ENCODE measurements at regions not wholly inside any gene's neighbourhood (a gene's known extent, or its start where the extent isn't known, plus 50 kb on each side); places are given as distances from the start of the nearest gene placed in this dataset.

- no peak for DNase-seq
Observed at GRCh38 chr5:73337586-73338255, 110.9 kb downstream of the FOXD1 start.

- no peak for DNase-seq
Observed at GRCh38 chr5:73336366-73336765, 112.2 kb downstream of the FOXD1 start.

- no peak for DNase-seq
Observed at GRCh38 chr5:73333944-73334703, 114.5 kb downstream of the FOXD1 start.

- no peak for DNase-seq
Observed at GRCh38 chr5:73330613-73331012, 118.0 kb downstream of the FOXD1 start.

GRCh38 chr5:73328640-73329039 is 119.9 kb downstream of the FOXD1 start:
- no peak for DNase-seq

GRCh38 chr5:73327908-73328455 is 120.6 kb downstream of the FOXD1 start:
- no peak for DNase-seq

GRCh38 chr5:73325546-73325945 is 123.0 kb downstream of the FOXD1 start:
- no peak for DNase-seq

- no peak for DNase-seq
Observed at GRCh38 chr5:73323466-73323865, 125.1 kb downstream of the FOXD1 start.

GRCh38 chr5:73322437-73323076 is 126.0 kb downstream of the FOXD1 start:
- DNase-seq, result no peak

GRCh38 chr5:73321757-73322436 is 126.7 kb downstream of the FOXD1 start:
- DNase-seq, result no peak

- no peak for DNase-seq
Observed at GRCh38 chr5:73319036-73319435, 129.5 kb downstream of the FOXD1 start.

GRCh38 chr5:73318308-73318719 is 130.3 kb downstream of the FOXD1 start:
- no peak for DNase-seq

GRCh38 chr5:73317523-73317922 is 131.1 kb downstream of the FOXD1 start:
- DNase-seq, result no peak

- no peak for DNase-seq
Observed at GRCh38 chr5:73314395-73315257, 134.0 kb downstream of the FOXD1 start.

GRCh38 chr5:73312872-73313510 is 135.6 kb downstream of the FOXD1 start:
- no peak for DNase-seq

GRCh38 chr5:73312146-73312871 is 136.3 kb downstream of the FOXD1 start:
- peak; percentile 7 for DNase-seq

- DNase-seq, result no peak
Observed at GRCh38 chr5:73311291-73312110, 137.1 kb downstream of the FOXD1 start.

- no peak for DNase-seq
Observed at GRCh38 chr5:73307645-73308355, 134.8 kb downstream of the TMEM174 start.

GRCh38 chr5:73306741-73307275 is 133.8 kb downstream of the TMEM174 start:
- DNase-seq, result no peak
